Heart left ventricle (tissue), 16 donors: ENCODE measurements at regions not wholly inside any gene's neighbourhood (a gene's known extent, or its start where the extent isn't known, plus 50 kb on each side); places are given as distances from the start of the nearest gene placed in this dataset.

ENCODE experiments used
- ATAC-seq, 4 donors: fragments of 200-7000 bp; cut with Tn5 transposase; one replicate each; pipeline ENCODE4 v1.9.1; 2020 to 2022; ENCODE audit warnings: moderate library complexity in 4 of 4, mild to moderate bottlenecking in 3 of 4, moderate number of reproducible peaks in 1 of 4
- DNase-seq, 5 donors: peaks; one replicate each; pipeline ENCODE4 v3.0.0-alpha.2; 2020
- H3K27ac ChIP-seq, 12 donors: fragments of 200-600 bp; sonication (generic) in 4 of 12; one replicate each; pipeline versions ENCODE4 v1.5.0 to v1.8.0; 2016 to 2022; ENCODE audit warnings: mild to moderate bottlenecking in 2 of 12
- H3K27me3 ChIP-seq, 9 donors: fragments of 200-600 bp; sonication (generic) in 2 of 9; one replicate each; pipeline versions ENCODE4 v1.5.1 to v1.8.0; 2016 to 2022; ENCODE audit warnings: mild to moderate bottlenecking in 3 of 9
- H3K36me3 ChIP-seq, 9 donors: fragments of 200-600 bp; sonication (generic) in 2 of 9; one replicate each; pipeline versions ENCODE4 v1.5.0 to v1.8.0; 2018 to 2022; ENCODE audit warnings: mild to moderate bottlenecking in 2 of 9
- H3K4me1 ChIP-seq, 12 donors: fragments of 200-600 bp; sonication (generic) in 4 of 12; one replicate each; pipeline versions ENCODE4 v1.5.0 to v1.8.0; 2016 to 2022; ENCODE audit warnings: mild to moderate bottlenecking in 3 of 12
- H3K4me3 ChIP-seq, 12 donors: fragments of 200-600 bp; sonication (generic) in 4 of 12; one replicate each; pipeline versions ENCODE4 v1.5.0 to v1.8.0; 2017 to 2022; ENCODE audit warnings: mild to moderate bottlenecking in 9 of 12, moderate library complexity in 4 of 12
- H3K9me3 ChIP-seq, 12 donors: fragments of 200-600 bp; sonication (generic) in 4 of 12; one replicate each; pipeline versions ENCODE4 v1.5.0 to v1.8.0; 2016 to 2022; ENCODE audit warnings: mild to moderate bottlenecking in 1 of 12
- CTCF ChIP-seq, 12 donors: fragments of 200-600 bp; sonication (generic) in 4 of 12; IDR thresholded peaks; one replicate each; pipeline versions ENCODE4 v1.5.0 to v1.8.0; 2018 to 2022; ENCODE audit warnings: antibody characterized with exemption in 12 of 12, mild to moderate bottlenecking in 5 of 12
- POLR2A ChIP-seq, 2 donors: fragments of 450-650 bp; IDR thresholded peaks; one replicate each; pipeline ENCODE4 v1.6.1; 2017; ENCODE audit warnings: antibody characterized with exemption in 2 of 2, mild to moderate bottlenecking in 2 of 2, moderate library complexity in 2 of 2
- WGBS, 4 donors: extraction: QIAGEN DNeasy Blood & Tissue Kit in 2 of 4; methylation state at CpG; one replicate each; pipeline versions ENCODE4 v1.1.5 to v1.1.7; 2013 to 2018; 5-methylcytosine and 5-hydroxymethylcytosine counted together
- intact Hi-C, 10 donors: fragments of 100-400 bp; cut with DNase I; formaldehyde crosslinking; loops; one replicate each; pipeline versions ENCODE4 v1.11.1 to v1.14.2; 2022
- donor health status: ischemic (EF 13 %, LVEDD 7.1; RV severe dilation, severe dysfunction).
- donor health status: healthy with polysubstance abuse.
- donor health status: DM: no; HTN: yes; CAD: no.
- donor health status: DM: no; HTN: no; CAD: no.
- donor health status: ischemic (EF 25% LVEDD 6.9; RV normal size, moderate dysfunction).
- donor health status: ischemic (EF 25% LVEDD 5.7; RV mildly dilated, moderate dysfunction).
- donor health status: healthy.
- donor health status: DM: yes; HTN: yes; CAD: no.
- donor health status: ischemic (EF 35%, LVEDD 5.7; RV mildly dilated, moderate dysfunction).
- donor health status: nonischemic (EF 11% LVEDD 7.7; RV severe dilation, severe dysfunction).
- donor health status: DM: yes; HTN: yes; CAD: no.
- donor health status: PGD.
- donor health status: ischemic (EF 29% LVEDD 5.4; RV normal size, mild dysfunction).
- donor health status: nonischemic (EF 23%, LVEDD 6.1; RV moderate dilation, normal function).

- H3K36me3 ChIP-seq: no peaks in the 10 kb centered on the region
- intact Hi-C loops: no loop called here
- WGBS, 4 donors: 78 to 83% (median 81%) methylated on average over 7 of the region's 7 CpGs
- no peaks in the 10 kb centered on the region for H3K4me1 ChIP-seq
- no peak overlapping the region for H3K4me3 ChIP-seq
- no peak for DNase-seq
- ATAC-seq: no peak
- peaks cover 0 to 48% (median 6%) of the 10 kb centered on the region in 9 donors for H3K27me3 ChIP-seq
- H3K27ac ChIP-seq: peak overlapping the region in 1 of 12 donors; percentile 20
- TF ChIP-seq CTCF (IDR thresholded peaks at IDR 0.05): no peak
- TF ChIP-seq POLR2A (IDR thresholded peaks at IDR 0.05): no peak
- no peaks in the 10 kb centered on the region for H3K9me3 ChIP-seq
Observed at GRCh38 chr14:98140862-98141530, 1131.0 kb downstream of the BCL11B start.

DNA sequence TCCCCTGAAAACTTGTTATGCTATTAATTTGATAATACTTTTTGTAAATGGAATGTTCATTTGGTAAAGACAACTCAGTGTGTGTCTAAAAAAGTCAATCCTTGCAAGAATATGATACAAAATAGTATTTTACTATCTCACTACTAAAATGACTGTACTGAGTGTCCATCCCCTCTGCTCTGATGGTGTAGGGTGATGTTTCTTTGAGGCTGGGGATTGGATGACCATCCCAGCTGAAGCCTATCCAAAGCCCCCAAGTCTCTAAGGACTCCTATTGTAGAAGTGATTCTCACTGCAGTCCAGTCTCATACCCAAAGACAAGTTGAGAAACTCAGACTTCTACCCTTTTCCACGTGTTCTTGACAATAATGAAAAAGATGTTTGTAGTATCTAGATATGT, 1128.4 kb downstream of the BCL11B start:
- Histone ChIP-seq H3K36me3 (no peaks in the 10 kb centered on the region), H3K27ac (no peak overlapping the region), H3K4me3 (no peak overlapping the region), H3K4me1 (no peaks in the 10 kb centered on the region), H3K27me3 (peaks cover 0 to 24% (median 2%) of the 10 kb centered on the region in 9 donors), H3K9me3 (no peaks in the 10 kb centered on the region)
- DNase-seq: no peak
- TF ChIP-seq CTCF (IDR thresholded peaks at IDR 0.05): no peak
- no peak for TF ChIP-seq POLR2A (IDR thresholded peaks at IDR 0.05)
- 46 to 57% (median 53%) methylated on average over 1 of the region's 1 CpG for WGBS, 4 donors
- intact Hi-C loops: no loop called here
- no peak for ATAC-seq

DNA sequence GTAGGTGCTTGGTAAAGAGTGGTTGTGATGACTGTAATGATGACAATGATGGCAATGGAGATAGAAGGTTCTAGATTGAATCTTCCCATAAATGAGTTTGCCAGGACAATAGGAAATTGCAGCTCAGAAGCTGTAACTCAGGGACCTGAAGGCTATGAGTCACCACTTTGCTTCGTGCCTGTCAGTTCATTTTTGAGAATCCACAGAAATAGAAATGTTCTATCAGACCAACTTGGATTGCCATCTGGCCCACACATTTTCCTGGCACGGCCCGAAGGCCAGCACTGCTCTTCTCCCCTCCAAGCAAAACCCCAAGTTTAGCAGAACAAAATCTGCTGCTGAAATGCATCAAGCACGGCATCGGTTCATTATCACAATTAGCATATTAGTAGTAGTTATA, 1127.0 kb downstream of the BCL11B start:
- Histone ChIP-seq H3K4me3 (no peak overlapping the region), H3K27me3 (peaks cover 0 to 15% (median 0%) of the 10 kb centered on the region in 9 donors), H3K27ac (no peak overlapping the region), H3K4me1 (no peaks in the 10 kb centered on the region), H3K9me3 (no peaks in the 10 kb centered on the region), H3K36me3 (no peaks in the 10 kb centered on the region)
- ATAC-seq: no peak
- DNase-seq: no peak
- TF ChIP-seq CTCF (IDR thresholded peaks at IDR 0.05) (no peak), POLR2A (IDR thresholded peaks at IDR 0.05) (no peak)
- intact Hi-C loops: no loop called here
- WGBS, 4 donors: 67 to 73% (median 69%) methylated on average over 5 of the region's 5 CpGs

DNA sequence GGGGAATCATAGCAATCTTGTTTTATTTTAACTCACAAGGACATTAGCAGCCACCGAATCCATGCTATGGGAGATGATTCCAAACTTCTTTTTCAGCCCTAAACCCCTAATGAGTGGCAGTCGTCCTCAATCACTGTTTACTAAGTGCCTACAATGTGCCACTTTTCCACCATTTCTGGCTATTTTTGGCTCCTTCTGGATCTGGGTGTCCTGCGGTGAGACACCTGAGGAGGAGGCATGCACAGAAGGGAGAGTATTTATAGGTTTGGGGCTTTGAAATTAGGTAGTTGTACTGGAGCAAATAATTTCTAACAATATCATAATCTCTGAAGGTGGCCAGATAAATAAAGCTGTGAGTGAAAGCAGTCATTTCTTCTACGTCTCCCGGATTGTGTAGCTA, 1125.6 kb downstream of the BCL11B start:
- DNase-seq (no peak), ATAC-seq (no peak)
- Histone ChIP-seq H3K9me3 (no peaks in the 10 kb centered on the region), H3K36me3 (no peaks in the 10 kb centered on the region), H3K4me1 (no peaks in the 10 kb centered on the region), H3K27ac (no peak overlapping the region), H3K4me3 (no peak overlapping the region), H3K27me3 (peaks cover 0 to 10% (median 0%) of the 10 kb centered on the region in 9 donors)
- intact Hi-C loops: no loop called here
- WGBS, 4 donors: 60 to 72% (median 66%) methylated on average over 5 of the region's 5 CpGs
- TF ChIP-seq CTCF (IDR thresholded peaks at IDR 0.05) (no peak), POLR2A (IDR thresholded peaks at IDR 0.05) (no peak)
